NCI-H345 (cell line): ENCODE measurements at regions not wholly inside any gene's neighbourhood (a gene's known extent, or its start where the extent isn't known, plus 50 kb on each side); places are given as distances from the start of the nearest gene placed in this dataset.
"Not testable (repeated sequence)": the region's sequence is repeated elsewhere in the genome, so short reads cannot be mapped to it uniquely, and the experiment has no call there.

ENCODE experiments used
- DNase-seq: peaks from one replicate; lab custom pipeline; 2025; lab: John Stamatoyannopoulos, UW

- no peak for DNase-seq
Measured at GRCh38 chr1:41981796-41982195, 63.1 kb upstream of the HIVEP3 start.

- DNase-seq, result no peak
Measured at GRCh38 chr1:41980827-41981653, 62.3 kb upstream of the HIVEP3 start.

DNA sequence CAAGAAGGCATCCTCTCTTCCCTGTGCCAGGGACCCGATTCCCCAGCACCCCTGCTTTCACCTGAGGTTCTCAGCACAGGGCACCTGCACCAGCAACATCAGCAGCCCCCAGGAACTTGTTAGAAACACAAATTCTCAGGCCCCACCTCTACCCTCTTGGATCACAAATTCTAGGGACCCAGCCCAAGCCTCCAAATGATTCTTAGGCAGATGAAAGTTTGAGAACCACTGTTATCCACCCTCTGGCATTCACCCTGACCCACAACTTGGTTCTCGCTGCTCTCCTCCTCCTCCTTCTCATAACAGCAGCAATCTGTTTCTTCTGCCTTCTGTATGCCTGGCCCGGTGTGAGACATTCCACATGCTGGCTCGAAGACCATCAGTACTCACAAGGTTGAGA is 60.3 kb upstream of the HIVEP3 start:
- DNase-seq, result no peak

DNA sequence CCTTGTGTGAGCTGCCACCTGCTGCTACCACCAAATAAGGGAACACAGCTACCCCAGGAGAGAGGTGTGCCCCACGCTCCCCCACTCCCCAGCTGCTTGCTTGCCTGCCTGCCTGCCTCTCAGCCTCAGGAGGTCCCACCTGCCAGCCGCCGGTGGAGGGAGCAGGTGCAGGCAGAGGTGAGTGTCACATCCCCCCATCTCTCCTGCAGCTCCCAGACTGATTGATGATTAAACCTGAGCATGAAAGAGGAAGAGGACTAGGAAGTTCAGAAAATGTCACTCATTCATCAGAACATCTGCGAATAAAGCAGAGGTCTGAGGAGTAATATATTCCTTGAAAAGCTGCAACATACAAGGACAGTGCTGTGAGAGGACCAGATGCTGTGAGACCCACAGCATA is 58.6 kb upstream of the HIVEP3 start:
- DNase-seq, result peak; percentile 89

DNA sequence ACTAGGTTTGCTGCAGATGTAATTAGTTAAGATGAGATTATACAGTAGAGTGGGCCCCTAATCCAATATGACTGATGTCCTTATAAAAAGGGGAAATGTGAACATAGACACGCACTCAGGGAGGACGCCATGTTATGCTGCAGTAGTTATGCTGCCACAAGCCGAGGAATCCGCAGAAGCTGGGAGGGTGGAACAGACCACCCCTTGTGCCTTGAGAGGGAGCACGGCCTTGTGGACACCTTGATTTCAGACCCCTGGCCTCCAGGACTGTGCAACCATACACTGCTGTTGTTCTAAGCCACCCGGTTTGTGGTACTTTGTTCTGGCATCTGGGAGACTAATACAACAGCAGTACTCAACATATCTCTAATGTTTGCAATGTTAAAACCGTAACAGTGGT is 57.9 kb upstream of the HIVEP3 start:
- no peak for DNase-seq

GRCh38 chr1:41975850-41976569 is 57.3 kb upstream of the HIVEP3 start:
- DNase-seq, result no peak

DNA sequence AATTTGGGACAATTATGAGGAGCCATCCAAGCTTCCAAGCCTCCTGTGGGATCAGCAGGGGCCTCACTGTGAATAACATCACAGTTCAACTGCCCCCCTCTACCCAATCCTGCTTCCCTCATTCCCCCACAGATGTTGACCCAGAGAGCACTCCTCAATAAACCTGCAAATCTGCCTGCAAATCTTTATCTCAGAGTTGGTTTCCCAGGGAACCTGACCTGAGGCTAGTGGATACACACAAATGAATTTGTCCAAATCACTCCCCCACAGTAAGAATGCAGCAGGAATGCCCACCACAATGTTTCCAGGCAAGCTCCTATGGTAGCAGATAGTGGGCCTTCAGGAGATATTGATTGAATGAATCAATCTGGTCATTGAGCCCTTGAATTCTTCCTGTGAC is 56.4 kb upstream of the HIVEP3 start:
- no peak for DNase-seq

GRCh38 chr1:41968557-41968956 is 49.8 kb upstream of the HIVEP3 start:
- DNase-seq, result not testable (repeated sequence)
